H1 (cell line): ENCODE measurements at regions not wholly inside any gene's neighbourhood (a gene's known extent, or its start where the extent isn't known, plus 50 kb on each side); places are given as distances from the start of the nearest gene placed in this dataset.

Source experiments
- ASH2L ChIP-seq: fragments of 200-600, 300-600 bp; sonication (generic); IDR thresholded peaks from one replicate; pipeline ENCODE4 v1.7.1; 2017; ENCODE audit warnings: low read length
- CEBPB ChIP-seq: IDR thresholded peaks from 2 replicates; pipeline ENCODE4 v1.6.1; 2012; ENCODE audit warnings: low read depth, low read length
- EZH2 ChIP-seq: fragments of 200-600 bp; sonication (generic); IDR thresholded peaks from 2 replicates; pipeline ENCODE4 v1.7.1; 2012; ENCODE audit warnings: low read depth, mild to moderate bottlenecking, moderate library complexity, low read length, inconsistent platforms; ENCODE audit not compliant: severe bottlenecking
- GABPA ChIP-seq: IDR thresholded peaks from 2 replicates; pipeline ENCODE4 v1.6.1; 2011; ENCODE audit warnings: mild to moderate bottlenecking, low read length, moderate library complexity, borderline replicate concordance; ENCODE audit not compliant: insufficient read depth
- MAFK ChIP-seq: IDR thresholded peaks from 2 replicates; pipeline ENCODE4 v1.6.1; 2012; ENCODE audit warnings: low read depth, mild to moderate bottlenecking, improper control_type of control experiment, low read length
- RBBP5 ChIP-seq: IDR thresholded peaks from 2 replicates; pipeline ENCODE4 v1.7.1; 2012; ENCODE audit warnings: low read depth, mild to moderate bottlenecking, inconsistent platforms, low read length, moderate library complexity, borderline replicate concordance
- RFX5 ChIP-seq: IDR thresholded peaks from 2 replicates; pipeline ENCODE4 v1.6.1; 2011; ENCODE audit warnings: low read depth, low read length, improper control_type of control experiment, borderline replicate concordance
- SUZ12 ChIP-seq: fragments of 200-600 bp; sonication (generic); IDR thresholded peaks from 2 replicates; pipeline ENCODE4 v1.6.1; 2012; ENCODE audit warnings: mild to moderate bottlenecking, inconsistent platforms, low read length, moderate library complexity, mixed read lengths
- TF ChIP-seq, protein P1 (sequence below): fragments of 300-600 bp; sonication (generic); IDR thresholded peaks from 2 replicates; pipeline ENCODE4 v1.7.1; 2012; ENCODE audit warnings: low read length, moderate library complexity, mild to moderate bottlenecking, inconsistent platforms; ENCODE audit not compliant: insufficient replicate concordance
- TF ChIP-seq, protein P2 (sequence below): IDR thresholded peaks from 2 replicates; pipeline ENCODE4 v1.6.1; 2011; ENCODE audit warnings: low read depth, mild to moderate bottlenecking, low read length; ENCODE audit not compliant: insufficient read depth

DNA sequence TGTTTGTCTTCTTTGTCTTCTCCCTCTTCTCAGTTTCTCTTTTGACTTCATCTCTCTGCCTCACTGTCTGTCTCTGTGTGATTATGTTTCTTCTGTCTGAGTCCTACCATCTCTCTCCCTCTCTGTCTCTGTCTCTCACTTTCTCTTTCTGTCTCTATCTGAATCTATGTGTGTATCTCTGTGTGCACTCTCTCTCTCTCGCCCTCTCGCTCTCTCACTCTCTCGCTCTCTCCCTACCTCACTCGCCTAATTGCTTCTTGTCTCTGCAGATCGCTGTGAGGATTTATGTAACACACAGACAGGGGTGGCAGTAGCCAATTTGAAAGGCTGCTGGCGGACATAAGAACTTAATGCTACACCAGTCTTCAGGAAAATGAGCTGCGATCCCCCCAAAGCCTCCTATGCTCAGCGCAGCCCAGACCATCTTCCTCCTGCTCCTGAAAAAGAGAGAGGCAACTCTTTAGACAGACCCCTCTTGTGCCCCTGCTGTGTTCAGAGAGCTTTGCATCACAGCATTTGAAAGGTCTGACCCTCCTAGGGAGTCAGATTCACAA is 140.9 kb downstream of the CCT6B start (continued):
- TF ChIP-seq, protein P1, sequence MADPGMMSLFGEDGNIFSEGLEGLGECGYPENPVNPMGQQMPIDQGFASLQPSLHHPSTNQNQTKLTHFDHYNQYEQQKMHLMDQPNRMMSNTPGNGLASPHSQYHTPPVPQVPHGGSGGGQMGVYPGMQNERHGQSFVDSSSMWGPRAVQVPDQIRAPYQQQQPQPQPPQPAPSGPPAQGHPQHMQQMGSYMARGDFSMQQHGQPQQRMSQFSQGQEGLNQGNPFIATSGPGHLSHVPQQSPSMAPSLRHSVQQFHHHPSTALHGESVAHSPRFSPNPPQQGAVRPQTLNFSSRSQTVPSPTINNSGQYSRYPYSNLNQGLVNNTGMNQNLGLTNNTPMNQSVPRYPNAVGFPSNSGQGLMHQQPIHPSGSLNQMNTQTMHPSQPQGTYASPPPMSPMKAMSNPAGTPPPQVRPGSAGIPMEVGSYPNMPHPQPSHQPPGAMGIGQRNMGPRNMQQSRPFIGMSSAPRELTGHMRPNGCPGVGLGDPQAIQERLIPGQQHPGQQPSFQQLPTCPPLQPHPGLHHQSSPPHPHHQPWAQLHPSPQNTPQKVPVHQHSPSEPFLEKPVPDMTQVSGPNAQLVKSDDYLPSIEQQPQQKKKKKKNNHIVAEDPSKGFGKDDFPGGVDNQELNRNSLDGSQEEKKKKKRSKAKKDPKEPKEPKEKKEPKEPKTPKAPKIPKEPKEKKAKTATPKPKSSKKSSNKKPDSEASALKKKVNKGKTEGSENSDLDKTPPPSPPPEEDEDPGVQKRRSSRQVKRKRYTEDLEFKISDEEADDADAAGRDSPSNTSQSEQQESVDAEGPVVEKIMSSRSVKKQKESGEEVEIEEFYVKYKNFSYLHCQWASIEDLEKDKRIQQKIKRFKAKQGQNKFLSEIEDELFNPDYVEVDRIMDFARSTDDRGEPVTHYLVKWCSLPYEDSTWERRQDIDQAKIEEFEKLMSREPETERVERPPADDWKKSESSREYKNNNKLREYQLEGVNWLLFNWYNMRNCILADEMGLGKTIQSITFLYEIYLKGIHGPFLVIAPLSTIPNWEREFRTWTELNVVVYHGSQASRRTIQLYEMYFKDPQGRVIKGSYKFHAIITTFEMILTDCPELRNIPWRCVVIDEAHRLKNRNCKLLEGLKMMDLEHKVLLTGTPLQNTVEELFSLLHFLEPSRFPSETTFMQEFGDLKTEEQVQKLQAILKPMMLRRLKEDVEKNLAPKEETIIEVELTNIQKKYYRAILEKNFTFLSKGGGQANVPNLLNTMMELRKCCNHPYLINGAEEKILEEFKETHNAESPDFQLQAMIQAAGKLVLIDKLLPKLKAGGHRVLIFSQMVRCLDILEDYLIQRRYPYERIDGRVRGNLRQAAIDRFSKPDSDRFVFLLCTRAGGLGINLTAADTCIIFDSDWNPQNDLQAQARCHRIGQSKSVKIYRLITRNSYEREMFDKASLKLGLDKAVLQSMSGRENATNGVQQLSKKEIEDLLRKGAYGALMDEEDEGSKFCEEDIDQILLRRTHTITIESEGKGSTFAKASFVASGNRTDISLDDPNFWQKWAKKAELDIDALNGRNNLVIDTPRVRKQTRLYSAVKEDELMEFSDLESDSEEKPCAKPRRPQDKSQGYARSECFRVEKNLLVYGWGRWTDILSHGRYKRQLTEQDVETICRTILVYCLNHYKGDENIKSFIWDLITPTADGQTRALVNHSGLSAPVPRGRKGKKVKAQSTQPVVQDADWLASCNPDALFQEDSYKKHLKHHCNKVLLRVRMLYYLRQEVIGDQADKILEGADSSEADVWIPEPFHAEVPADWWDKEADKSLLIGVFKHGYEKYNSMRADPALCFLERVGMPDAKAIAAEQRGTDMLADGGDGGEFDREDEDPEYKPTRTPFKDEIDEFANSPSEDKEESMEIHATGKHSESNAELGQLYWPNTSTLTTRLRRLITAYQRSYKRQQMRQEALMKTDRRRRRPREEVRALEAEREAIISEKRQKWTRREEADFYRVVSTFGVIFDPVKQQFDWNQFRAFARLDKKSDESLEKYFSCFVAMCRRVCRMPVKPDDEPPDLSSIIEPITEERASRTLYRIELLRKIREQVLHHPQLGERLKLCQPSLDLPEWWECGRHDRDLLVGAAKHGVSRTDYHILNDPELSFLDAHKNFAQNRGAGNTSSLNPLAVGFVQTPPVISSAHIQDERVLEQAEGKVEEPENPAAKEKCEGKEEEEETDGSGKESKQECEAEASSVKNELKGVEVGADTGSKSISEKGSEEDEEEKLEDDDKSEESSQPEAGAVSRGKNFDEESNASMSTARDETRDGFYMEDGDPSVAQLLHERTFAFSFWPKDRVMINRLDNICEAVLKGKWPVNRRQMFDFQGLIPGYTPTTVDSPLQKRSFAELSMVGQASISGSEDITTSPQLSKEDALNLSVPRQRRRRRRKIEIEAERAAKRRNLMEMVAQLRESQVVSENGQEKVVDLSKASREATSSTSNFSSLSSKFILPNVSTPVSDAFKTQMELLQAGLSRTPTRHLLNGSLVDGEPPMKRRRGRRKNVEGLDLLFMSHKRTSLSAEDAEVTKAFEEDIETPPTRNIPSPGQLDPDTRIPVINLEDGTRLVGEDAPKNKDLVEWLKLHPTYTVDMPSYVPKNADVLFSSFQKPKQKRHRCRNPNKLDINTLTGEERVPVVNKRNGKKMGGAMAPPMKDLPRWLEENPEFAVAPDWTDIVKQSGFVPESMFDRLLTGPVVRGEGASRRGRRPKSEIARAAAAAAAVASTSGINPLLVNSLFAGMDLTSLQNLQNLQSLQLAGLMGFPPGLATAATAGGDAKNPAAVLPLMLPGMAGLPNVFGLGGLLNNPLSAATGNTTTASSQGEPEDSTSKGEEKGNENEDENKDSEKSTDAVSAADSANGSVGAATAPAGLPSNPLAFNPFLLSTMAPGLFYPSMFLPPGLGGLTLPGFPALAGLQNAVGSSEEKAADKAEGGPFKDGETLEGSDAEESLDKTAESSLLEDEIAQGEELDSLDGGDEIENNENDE: no peak
- TF ChIP-seq ASH2L: no peak
- TF ChIP-seq SUZ12: no peak
- no peak for TF ChIP-seq CEBPB
- no peak for TF ChIP-seq EZH2
- no peak for TF ChIP-seq RBBP5
- TF ChIP-seq MAFK: no peak
- TF ChIP-seq GABPA: no peak
- no peak for TF ChIP-seq RFX5
- TF ChIP-seq, protein P2, sequence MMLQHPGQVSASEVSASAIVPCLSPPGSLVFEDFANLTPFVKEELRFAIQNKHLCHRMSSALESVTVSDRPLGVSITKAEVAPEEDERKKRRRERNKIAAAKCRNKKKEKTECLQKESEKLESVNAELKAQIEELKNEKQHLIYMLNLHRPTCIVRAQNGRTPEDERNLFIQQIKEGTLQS: no peak
